ENCODE measurements at regions not wholly inside any gene's neighbourhood (a gene's known extent, or its start where the extent isn't known, plus 50 kb on each side); places are given as distances from the start of the nearest gene placed in this dataset.

- intact Hi-C loops (cut with micrococcal nuclease), result no loop called here
- ATAC-seq (no peak), DNase-seq (no peak)
- H3K4me3 Mint-ChIP-seq, result no peak overlapping the region
- H3K36me3 Mint-ChIP-seq (ENCODE audit: low read depth), result no peaks in the 10 kb centered on the region
- ChIA-PET CTCF (no interaction called here), POLR2A (no interaction called here)
- no peaks in the 10 kb centered on the region for H3K27me3 Mint-ChIP-seq
- H3K9me3 Mint-ChIP-seq, result no peaks in the 10 kb centered on the region
- H3K27ac Mint-ChIP-seq, result no peak overlapping the region
- no peaks in the 10 kb centered on the region for H3K4me1 Mint-ChIP-seq (ENCODE audit: low read depth)
- no peak for TF ChIP-seq CTCF (IDR thresholded peaks at IDR 0.05)
These were observed 779.3 kb upstream of the WWC1 start for GRCh38 chr5:167512111-167512510.

DNA sequence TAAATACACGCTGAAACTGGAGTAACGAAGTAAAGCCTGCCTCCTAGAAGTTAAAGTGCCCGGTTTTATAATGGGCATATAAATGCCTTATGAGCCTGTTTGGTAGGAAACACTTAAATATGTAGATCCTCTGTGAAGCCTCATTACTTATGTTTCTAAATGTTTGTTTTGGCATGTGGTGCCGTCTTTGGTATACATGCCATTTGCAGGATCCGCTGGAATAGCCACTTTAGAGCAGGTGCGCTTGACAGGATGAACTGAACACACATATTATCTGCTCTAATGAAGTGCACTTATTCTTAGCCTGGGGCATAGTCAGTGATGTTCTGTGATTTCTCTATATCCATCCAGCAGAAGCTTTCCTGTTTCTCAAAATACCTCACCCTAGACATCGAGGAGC is 778.1 kb upstream of the WWC1 start:
- H3K27me3 Mint-ChIP-seq, result no peaks in the 10 kb centered on the region
- ATAC-seq, result no peak
- intact Hi-C loops (cut with micrococcal nuclease), result no loop called here
- no peaks in the 10 kb centered on the region for H3K4me1 Mint-ChIP-seq (ENCODE audit: low read depth)
- no peaks in the 10 kb centered on the region for H3K36me3 Mint-ChIP-seq (ENCODE audit: low read depth)
- ChIA-PET POLR2A (no interaction called here), CTCF (no interaction called here)
- H3K9me3 Mint-ChIP-seq, result no peaks in the 10 kb centered on the region
- H3K4me3 Mint-ChIP-seq, result no peak overlapping the region
- no peak overlapping the region for H3K27ac Mint-ChIP-seq
- no peak for TF ChIP-seq CTCF (IDR thresholded peaks at IDR 0.05)
- no peak for DNase-seq

GRCh38 chr5:167514461-167514860 is 777.0 kb upstream of the WWC1 start:
- H3K27me3 Mint-ChIP-seq, result no peaks in the 10 kb centered on the region
- CTCF ChIA-PET, result no interaction called here
- no peak for DNase-seq

GRCh38 chr5:167525004-167525403 is 766.4 kb upstream of the WWC1 start:
- Mint-ChIP-seq H3K36me3 (ENCODE audit: low read depth) (no peaks in the 10 kb centered on the region), H3K4me3 (no peak overlapping the region), H3K27me3 (no peaks in the 10 kb centered on the region), H3K9me3 (peaks cover 8% of the 10 kb centered on the region), H3K27ac (no peak overlapping the region), H3K4me1 (ENCODE audit: low read depth) (no peaks in the 10 kb centered on the region)
- DNase-seq (no peak), ATAC-seq (no peak)
- intact Hi-C loops (cut with micrococcal nuclease), result no loop called here
- ChIA-PET CTCF (no interaction called here), POLR2A (no interaction called here)
- no peak for TF ChIP-seq CTCF (IDR thresholded peaks at IDR 0.05)

More at GRCh38 chr5:167514461-167514860, 777.0 kb upstream of the WWC1 start:
- no peak for TF ChIP-seq CTCF (IDR thresholded peaks at IDR 0.05)
- H3K4me1 Mint-ChIP-seq (ENCODE audit: low read depth), result no peaks in the 10 kb centered on the region
- no peak overlapping the region for H3K4me3 Mint-ChIP-seq
- intact Hi-C loops (cut with micrococcal nuclease), result no loop called here
- H3K36me3 Mint-ChIP-seq (ENCODE audit: low read depth), result no peaks in the 10 kb centered on the region
- POLR2A ChIA-PET, result no interaction called here
- ATAC-seq, result no peak
- no peak overlapping the region for H3K27ac Mint-ChIP-seq
- no peaks in the 10 kb centered on the region for H3K9me3 Mint-ChIP-seq

- ChIA-PET CTCF (no interaction called here), POLR2A (no interaction called here)
- H3K4me3 Mint-ChIP-seq, result no peak overlapping the region
- TF ChIP-seq CTCF (IDR thresholded peaks at IDR 0.05), result no peak
- no peaks in the 10 kb centered on the region for H3K36me3 Mint-ChIP-seq (ENCODE audit: low read depth)
- DNase-seq, result no peak
- H3K27me3 Mint-ChIP-seq, result no peaks in the 10 kb centered on the region
- ATAC-seq, result no peak
- H3K27ac Mint-ChIP-seq, result no peak overlapping the region
- intact Hi-C loops (cut with micrococcal nuclease), result no loop called here
- peaks cover 2% of the 10 kb centered on the region for H3K9me3 Mint-ChIP-seq
- H3K4me1 Mint-ChIP-seq (ENCODE audit: low read depth), result no peaks in the 10 kb centered on the region
These were observed 762.8 kb upstream of the WWC1 start for GRCh38 chr5:167528651-167529050.

Data from activated CD8-positive, alpha-beta T cell treated with anti-CD3 and anti-CD28 coated beads for 36 hours (primary cell).